ENCODE measurements at regions not wholly inside any gene's neighbourhood (a gene's known extent, or its start where the extent isn't known, plus 50 kb on each side); places are given as distances from the start of the nearest gene placed in this dataset.

GRCh38 chr9:108205276-108205675 is 650.5 kb downstream of the ACTL7B start:
- TF ChIP-seq CTCF (conservative IDR thresholded peaks at IDR 0.05): no peak

GRCh38 chr9:108197899-108198298 is 657.9 kb downstream of the ACTL7B start:
- no peak for DNase-seq (ENCODE audit: low read depth, low spot score)
- Mint-ChIP-seq H3K27ac (ENCODE audit: unreplicated experiment) (no peak overlapping the region), H3K36me3 (ENCODE audit: low read depth) (peaks cover 2% of the 10 kb centered on the region), H3K4me3 (no peak overlapping the region), H3K4me1 (no peaks in the 10 kb centered on the region), H3K27me3 (ENCODE audit: low read depth) (peaks cover 2% of the 10 kb centered on the region), H3K9me3 (no peaks in the 10 kb centered on the region)
- no peak for TF ChIP-seq CTCF (conservative IDR thresholded peaks at IDR 0.05)

More at GRCh38 chr9:108205276-108205675, 650.5 kb downstream of the ACTL7B start:
- Mint-ChIP-seq H3K9me3 (peaks cover 3% of the 10 kb centered on the region), H3K36me3 (ENCODE audit: low read depth) (peaks cover 4% of the 10 kb centered on the region), H3K4me3 (no peak overlapping the region), H3K4me1 (peaks cover 12% of the 10 kb centered on the region), H3K27ac (ENCODE audit: unreplicated experiment) (no peak overlapping the region), H3K27me3 (ENCODE audit: low read depth) (peaks cover 2% of the 10 kb centered on the region)
- DNase-seq (ENCODE audit: low read depth, low spot score): no peak

GRCh38 chr9:108197008-108197365 is 658.8 kb downstream of the ACTL7B start:
- TF ChIP-seq CTCF (conservative IDR thresholded peaks at IDR 0.05): no peak
- no peak overlapping the region for H3K27ac Mint-ChIP-seq (ENCODE audit: unreplicated experiment)
- no peak for DNase-seq (ENCODE audit: low read depth, low spot score)
- peaks cover 2% of the 10 kb centered on the region for H3K36me3 Mint-ChIP-seq (ENCODE audit: low read depth)
- no peaks in the 10 kb centered on the region for H3K4me1 Mint-ChIP-seq
- H3K27me3 Mint-ChIP-seq (ENCODE audit: low read depth): peaks cover 4% of the 10 kb centered on the region
- H3K4me3 Mint-ChIP-seq: no peak overlapping the region
- no peaks in the 10 kb centered on the region for H3K9me3 Mint-ChIP-seq

- no peak for DNase-seq (ENCODE audit: low read depth, low spot score)
- Mint-ChIP-seq H3K27me3 (ENCODE audit: low read depth) (peaks cover 3% of the 10 kb centered on the region), H3K4me3 (no peak overlapping the region), H3K9me3 (no peaks in the 10 kb centered on the region), H3K36me3 (ENCODE audit: low read depth) (no peaks in the 10 kb centered on the region), H3K4me1 (no peaks in the 10 kb centered on the region), H3K27ac (ENCODE audit: unreplicated experiment) (no peak overlapping the region)
- TF ChIP-seq CTCF (conservative IDR thresholded peaks at IDR 0.05): no peak
Measured at GRCh38 chr9:108196332-108197007, 659.3 kb downstream of the ACTL7B start.

GRCh38 chr9:108194154-108194553 is 661.6 kb downstream of the ACTL7B start:
- Mint-ChIP-seq H3K36me3 (ENCODE audit: low read depth) (no peaks in the 10 kb centered on the region), H3K4me3 (no peak overlapping the region), H3K27me3 (ENCODE audit: low read depth) (peaks cover 3% of the 10 kb centered on the region), H3K4me1 (no peaks in the 10 kb centered on the region), H3K9me3 (no peaks in the 10 kb centered on the region), H3K27ac (ENCODE audit: unreplicated experiment) (no peak overlapping the region)
- TF ChIP-seq CTCF (conservative IDR thresholded peaks at IDR 0.05): no peak
- no peak for DNase-seq (ENCODE audit: low read depth, low spot score)

All from neural crest cell (in vitro differentiated cells).